Activated naive CD8-positive, alpha-beta T cell treated with anti-CD3 and anti-CD28 coated beads for 36 hours (primary cell): ENCODE measurements at regions not wholly inside any gene's neighbourhood (a gene's known extent, or its start where the extent isn't known, plus 50 kb on each side); places are given as distances from the start of the nearest gene placed in this dataset.
"Not testable (repeated sequence)": the region's sequence is repeated elsewhere in the genome, so short reads cannot be mapped to it uniquely, and the experiment has no call there.

Experiments
- DNase-seq: peaks from one replicate; pipeline ENCODE4 v3.0.0; 2021
- H3K27ac Mint-ChIP-seq: one replicate; pipeline ENCODE4 v1.8.0; 2022; ENCODE audit warnings: mild to moderate bottlenecking, moderate library complexity, mixed read lengths
- H3K27me3 Mint-ChIP-seq: one replicate; pipeline ENCODE4 v1.8.0; 2022; ENCODE audit warnings: mild to moderate bottlenecking, mixed read lengths
- H3K36me3 Mint-ChIP-seq: one replicate; pipeline ENCODE4 v1.8.0; 2021; ENCODE audit warnings: mild to moderate bottlenecking, mixed read lengths
- H3K4me1 Mint-ChIP-seq: one replicate; pipeline ENCODE4 v1.8.0; 2021; ENCODE audit warnings: mixed read lengths
- H3K4me3 Mint-ChIP-seq: one replicate; pipeline ENCODE4 v1.8.0; 2022; ENCODE audit warnings: mild to moderate bottlenecking, moderate library complexity, mixed read lengths
- H3K9me3 Mint-ChIP-seq: one replicate; pipeline ENCODE4 v1.8.0; 2022; ENCODE audit warnings: mixed read lengths

- DNase-seq: no peak
- no peak overlapping the region for H3K27ac Mint-ChIP-seq
- no peak overlapping the region for H3K4me3 Mint-ChIP-seq
- no peaks in the 10 kb centered on the region for H3K27me3 Mint-ChIP-seq
- H3K4me1 Mint-ChIP-seq: no peaks in the 10 kb centered on the region
- no peaks in the 10 kb centered on the region for H3K36me3 Mint-ChIP-seq
- H3K9me3 Mint-ChIP-seq: no peaks in the 10 kb centered on the region
These were observed 386.8 kb downstream of the PTH2R start for GRCh38 chr2:208793434-208793833.

- Mint-ChIP-seq H3K36me3 (no peaks in the 10 kb centered on the region), H3K4me1 (no peaks in the 10 kb centered on the region), H3K27ac (no peak overlapping the region), H3K9me3 (no peaks in the 10 kb centered on the region), H3K27me3 (no peaks in the 10 kb centered on the region), H3K4me3 (no peak overlapping the region)
- no peak for DNase-seq
These were observed 387.8 kb downstream of the PTH2R start for GRCh38 chr2:208794288-208794975.

- no peaks in the 10 kb centered on the region for H3K4me1 Mint-ChIP-seq
- no peaks in the 10 kb centered on the region for H3K36me3 Mint-ChIP-seq
- H3K4me3 Mint-ChIP-seq: no peak overlapping the region
- DNase-seq: no peak
- no peak overlapping the region for H3K27ac Mint-ChIP-seq
- peaks cover 7% of the 10 kb centered on the region for H3K9me3 Mint-ChIP-seq
- no peaks in the 10 kb centered on the region for H3K27me3 Mint-ChIP-seq
These were observed 392.1 kb downstream of the PTH2R start for GRCh38 chr2:208798698-208799097.

GRCh38 chr2:208799397-208799796, 392.8 kb downstream of the PTH2R start:
- H3K4me3 Mint-ChIP-seq: no peak overlapping the region
- H3K9me3 Mint-ChIP-seq: peaks cover 7% of the 10 kb centered on the region
- DNase-seq: no peak
- H3K27me3 Mint-ChIP-seq: no peaks in the 10 kb centered on the region
- no peak overlapping the region for H3K27ac Mint-ChIP-seq
- no peaks in the 10 kb centered on the region for H3K4me1 Mint-ChIP-seq
- no peaks in the 10 kb centered on the region for H3K36me3 Mint-ChIP-seq

- not testable (repeated sequence) for H3K4me3 Mint-ChIP-seq, H3K27me3 Mint-ChIP-seq
These were observed 394.3 kb downstream of the PTH2R start for GRCh38 chr2:208800887-208801286.

GRCh38 chr2:208807756-208808155, 401.2 kb downstream of the PTH2R start:
- Mint-ChIP-seq H3K36me3 (no peaks in the 10 kb centered on the region), H3K4me1 (no peaks in the 10 kb centered on the region), H3K9me3 (peaks cover 3% of the 10 kb centered on the region), H3K4me3 (no peak overlapping the region), H3K27me3 (no peaks in the 10 kb centered on the region), H3K27ac (no peak overlapping the region)
- DNase-seq: no peak

More at GRCh38 chr2:208800887-208801286, 394.3 kb downstream of the PTH2R start:
- not testable (repeated sequence) for H3K4me1 Mint-ChIP-seq, H3K36me3 Mint-ChIP-seq, DNase-seq, H3K9me3 Mint-ChIP-seq, H3K27ac Mint-ChIP-seq

GRCh38 chr2:208811885-208812284, 405.3 kb downstream of the PTH2R start:
- not testable (repeated sequence) for H3K4me3 Mint-ChIP-seq, H3K27ac Mint-ChIP-seq, H3K9me3 Mint-ChIP-seq, DNase-seq, H3K27me3 Mint-ChIP-seq, H3K36me3 Mint-ChIP-seq, H3K4me1 Mint-ChIP-seq

- Mint-ChIP-seq H3K4me3 (no peak overlapping the region), H3K27me3 (no peaks in the 10 kb centered on the region), H3K9me3 (peaks cover 1% of the 10 kb centered on the region), H3K36me3 (no peaks in the 10 kb centered on the region), H3K27ac (no peak overlapping the region), H3K4me1 (no peaks in the 10 kb centered on the region)
- DNase-seq: no peak
These were observed 412.6 kb downstream of the PTH2R start for GRCh38 chr2:208819190-208819589.

GRCh38 chr2:208820014-208820688, 413.6 kb downstream of the PTH2R start:
- Mint-ChIP-seq H3K36me3 (no peaks in the 10 kb centered on the region), H3K4me1 (no peaks in the 10 kb centered on the region), H3K27ac (no peak overlapping the region), H3K9me3 (peaks cover 1% of the 10 kb centered on the region), H3K4me3 (no peak overlapping the region), H3K27me3 (no peaks in the 10 kb centered on the region)
- DNase-seq: no peak

GRCh38 chr2:208827109-208827508, 420.5 kb downstream of the PTH2R start:
- H3K4me1 Mint-ChIP-seq: no peaks in the 10 kb centered on the region

GRCh38 chr2:208827549-208828221, 421.1 kb downstream of the PTH2R start:
- peaks cover 3% of the 10 kb centered on the region for H3K27me3 Mint-ChIP-seq
- H3K9me3 Mint-ChIP-seq: peaks cover 5% of the 10 kb centered on the region
- no peak for DNase-seq
- no peak overlapping the region for H3K27ac Mint-ChIP-seq
- no peak overlapping the region for H3K4me3 Mint-ChIP-seq
- no peaks in the 10 kb centered on the region for H3K36me3 Mint-ChIP-seq
- no peaks in the 10 kb centered on the region for H3K4me1 Mint-ChIP-seq

More at GRCh38 chr2:208827109-208827508, 420.5 kb downstream of the PTH2R start:
- no peak overlapping the region for H3K27ac Mint-ChIP-seq
- H3K27me3 Mint-ChIP-seq: peaks cover 3% of the 10 kb centered on the region
- no peak overlapping the region for H3K4me3 Mint-ChIP-seq
- H3K36me3 Mint-ChIP-seq: no peaks in the 10 kb centered on the region
- no peak for DNase-seq
- peaks cover 4% of the 10 kb centered on the region for H3K9me3 Mint-ChIP-seq

- H3K4me3 Mint-ChIP-seq: no peak overlapping the region
These were observed 423.6 kb downstream of the PTH2R start for GRCh38 chr2:208830203-208830602.

GRCh38 chr2:208847651-208848050, 441.1 kb downstream of the PTH2R start:
- Mint-ChIP-seq H3K4me1 (no peaks in the 10 kb centered on the region), H3K27ac (no peak overlapping the region), H3K9me3 (peaks cover 8% of the 10 kb centered on the region), H3K36me3 (no peaks in the 10 kb centered on the region), H3K27me3 (no peaks in the 10 kb centered on the region), H3K4me3 (no peak overlapping the region)
- DNase-seq: no peak

More at GRCh38 chr2:208830203-208830602, 423.6 kb downstream of the PTH2R start:
- H3K36me3 Mint-ChIP-seq: no peaks in the 10 kb centered on the region
- peaks cover 3% of the 10 kb centered on the region for H3K27me3 Mint-ChIP-seq
- H3K4me1 Mint-ChIP-seq: no peaks in the 10 kb centered on the region
- H3K27ac Mint-ChIP-seq: no peak overlapping the region
- no peak for DNase-seq
- H3K9me3 Mint-ChIP-seq: peaks cover 9% of the 10 kb centered on the region

GRCh38 chr2:208854717-208855116, 448.1 kb downstream of the PTH2R start:
- DNase-seq: no peak
- H3K4me1 Mint-ChIP-seq: no peaks in the 10 kb centered on the region
- no peak overlapping the region for H3K4me3 Mint-ChIP-seq
- no peak overlapping the region for H3K27ac Mint-ChIP-seq
- peaks cover 20% of the 10 kb centered on the region for H3K9me3 Mint-ChIP-seq
- peaks cover 3% of the 10 kb centered on the region for H3K36me3 Mint-ChIP-seq
- no peaks in the 10 kb centered on the region for H3K27me3 Mint-ChIP-seq

- no peak overlapping the region for H3K4me3 Mint-ChIP-seq
- no peaks in the 10 kb centered on the region for H3K4me1 Mint-ChIP-seq
- H3K27ac Mint-ChIP-seq: no peak overlapping the region
- peaks cover 2% of the 10 kb centered on the region for H3K9me3 Mint-ChIP-seq
- no peak for DNase-seq
- H3K36me3 Mint-ChIP-seq: no peaks in the 10 kb centered on the region
- H3K27me3 Mint-ChIP-seq: no peaks in the 10 kb centered on the region
These were observed 460.8 kb downstream of the PTH2R start for GRCh38 chr2:208867374-208867773.
